OCI-LY7 (cell line): ENCODE measurements at regions not wholly inside any gene's neighbourhood (a gene's known extent, or its start where the extent isn't known, plus 50 kb on each side); places are given as distances from the start of the nearest gene placed in this dataset.

Experiments used
- BruUV-seq: library from RNA; stranded (reverse); fragments of 400-500 nt; replicated peaks from 2 replicates; lab custom pipeline; 2021; lab: Mats Ljungman, UMichigan
- CTCF ChIA-PET: fragments of 300-600 bp; sonication (Branson Sonifier 250); formaldehyde crosslinking; loops from one replicate; lab custom pipeline; 2022; ENCODE audit warnings: antibody characterized with exemption; ENCODE audit not compliant: unreplicated experiment; lab: Charles Lee
- POLR2A ChIA-PET: fragments of 300-600 bp; sonication (Branson Sonifier 250); formaldehyde crosslinking; loops from one replicate; lab custom pipeline; 2022; ENCODE audit warnings: antibody characterized with exemption; lab: Charles Lee
- DNase-seq: peaks from one replicate; pipeline ENCODE4 v3.0.0-alpha.2; 2015; ENCODE audit warnings: low spot score
- H2AFZ ChIP-seq: fragments of 200-600 bp; sonication (generic), shearing (Covaris generic); 2 replicates; pipeline ENCODE4 v1.6.1; 2014; ENCODE audit warnings: mild to moderate bottlenecking, antibody characterized with exemption, low read length, moderate library complexity
- H3K27ac ChIP-seq: fragments of 200-600 bp; sonication (generic); 2 replicates; pipeline ENCODE4 v1.5.1; 2014; ENCODE audit warnings: mixed run types, low read depth, mild to moderate bottlenecking, moderate library complexity, low read length, inconsistent platforms; ENCODE audit not compliant: poor library complexity, severe bottlenecking
- H3K36me3 ChIP-seq: fragments of 200-600 bp; sonication (generic); 2 replicates; pipeline ENCODE4 v1.6.1; 2014; ENCODE audit warnings: mild to moderate bottlenecking, antibody characterized with exemption, low read length, moderate library complexity, mixed read lengths; ENCODE audit not compliant: insufficient read depth
- H3K4me1 ChIP-seq: fragments of 200-600 bp; sonication (generic); 2 replicates; pipeline ENCODE4 v1.5.1; 2014; ENCODE audit warnings: mild to moderate bottlenecking, low read length; ENCODE audit not compliant: insufficient read depth, poor library complexity, severe bottlenecking
- H3K4me2 ChIP-seq: fragments of 200-600 bp; sonication (generic); 2 replicates; pipeline ENCODE4 v1.6.1; 2014; ENCODE audit warnings: mild to moderate bottlenecking, low read length
- H3K4me3 ChIP-seq: fragments of 200-600 bp; sonication (generic); 2 replicates; pipeline ENCODE4 v1.5.1; 2014; ENCODE audit warnings: mild to moderate bottlenecking, low read depth, low read length; ENCODE audit not compliant: poor library complexity, severe bottlenecking
- H3K79me2 ChIP-seq: fragments of 200-600 bp; sonication (generic); 2 replicates; pipeline ENCODE4 v1.6.1; 2016; ENCODE audit warnings: low read depth, mild to moderate bottlenecking, low read length, moderate library complexity, mixed read lengths; ENCODE audit not compliant: insufficient read depth
- H3K9me2 ChIP-seq: fragments of 200-600 bp; sonication (generic); 2 replicates; pipeline ENCODE4 v1.6.1; 2016; ENCODE audit warnings: mild to moderate bottlenecking, low read length, mixed read lengths; ENCODE audit not compliant: insufficient read depth
- H3K9me3 ChIP-seq: fragments of 200-600 bp; sonication (generic); 2 replicates; pipeline ENCODE4 v1.6.1; 2014; ENCODE audit warnings: mild to moderate bottlenecking, mixed run types, low read length, mixed read lengths
- H4K20me1 ChIP-seq: fragments of 200-600 bp; sonication (generic); 2 replicates; pipeline ENCODE4 v1.6.1; 2014; ENCODE audit warnings: mild to moderate bottlenecking, antibody characterized with exemption, low read length, moderate library complexity, mixed read lengths; ENCODE audit not compliant: insufficient read depth
- CTCF ChIP-seq: fragments of 200-600 bp; sonication (generic); conservative IDR thresholded peaks from 2 replicates; pipeline ENCODE4 v1.5.1; 2014; ENCODE audit warnings: mild to moderate bottlenecking, antibody characterized with exemption, low read length, moderate library complexity, mixed read lengths
- EZH2phosphoT487 ChIP-seq: fragments of 200-600 bp; sonication (generic); IDR thresholded peaks from 2 replicates; pipeline ENCODE4 v1.6.1; 2018; ENCODE audit warnings: low read depth, borderline replicate concordance, mild to moderate bottlenecking, mixed run types, antibody characterized with exemption, low read length, moderate library complexity, mixed read lengths
- intact Hi-C: fragments of 100-400 bp; cut with micrococcal nuclease; formaldehyde crosslinking; loops from one replicate; pipeline ENCODE4 v1.10.0; 2022; ENCODE audit not compliant: unreplicated experiment

DNA sequence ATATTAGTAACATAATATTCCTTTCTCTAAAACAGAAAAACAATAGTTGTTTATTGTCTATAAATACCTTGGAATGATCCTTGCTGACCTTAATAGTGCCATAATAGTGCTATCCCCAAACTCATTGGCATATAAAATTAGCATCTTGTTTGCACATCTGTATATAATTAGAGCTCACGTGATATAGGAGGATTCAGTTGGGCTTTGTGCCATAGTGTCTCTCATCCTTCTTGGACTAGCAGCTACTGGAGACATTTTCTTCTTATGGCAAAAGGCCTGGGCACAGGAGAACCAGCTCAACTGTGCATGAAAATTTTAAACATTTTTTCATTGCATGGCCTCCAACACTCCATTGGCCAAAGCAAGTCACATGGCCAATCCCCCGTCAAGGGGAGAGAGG is 342.5 kb downstream of the SPATA31D1 start:
- H3K9me2 ChIP-seq = no peaks in the 10 kb centered on the region
- no peak overlapping the region for H2AFZ ChIP-seq
- POLR2A ChIA-PET = interaction anchor here (1.3 kb wide), 1 partner anchor 21 kb away, joined by 3 read pairs; no protein-coding TSS in a partner anchor
- no peaks in the 10 kb centered on the region for H3K79me2 ChIP-seq
- no peak overlapping the region for H3K27ac ChIP-seq
- H3K4me1 ChIP-seq = no peaks in the 10 kb centered on the region
- intact Hi-C loops = no loop called here
- DNase-seq = no peak
- H4K20me1 ChIP-seq = no peaks in the 10 kb centered on the region
- no TSS peak for BruUV-seq
- no peaks in the 10 kb centered on the region for H3K36me3 ChIP-seq
- TF ChIP-seq EZH2phosphoT487 (no peak), CTCF (no peak)
- CTCF ChIA-PET = no interaction called here
- H3K9me3 ChIP-seq = no peaks in the 10 kb centered on the region
- H3K4me2 ChIP-seq = no peak overlapping the region
- no peak overlapping the region for H3K4me3 ChIP-seq

GRCh38 chr9:82332018-82332773 is 343.6 kb downstream of the SPATA31D1 start:
- no peak for DNase-seq
- peak overlapping the region; percentile 21; the same call in 1 of the 2 replicates for H2AFZ ChIP-seq
- H3K79me2 ChIP-seq = no peaks in the 10 kb centered on the region
- no peak overlapping the region for H3K27ac ChIP-seq
- CTCF ChIA-PET = no interaction called here
- POLR2A ChIA-PET = interaction anchor here (0.9 to 2.3 kb wide), 3 partner anchors 9 to 29 kb away, joined by 3 to 9 read pairs (median 3); no protein-coding TSS in a partner anchor
- BruUV-seq = no TSS peak
- H3K4me1 ChIP-seq = no peaks in the 10 kb centered on the region
- H3K36me3 ChIP-seq = no peaks in the 10 kb centered on the region
- intact Hi-C loops = no loop called here
- no peaks in the 10 kb centered on the region for H3K9me2 ChIP-seq
- no peak overlapping the region for H3K4me3 ChIP-seq
- no peak overlapping the region for H3K4me2 ChIP-seq
- TF ChIP-seq EZH2phosphoT487 = no peak
- no peak for TF ChIP-seq CTCF
- no peaks in the 10 kb centered on the region for H3K9me3 ChIP-seq
- no peaks in the 10 kb centered on the region for H4K20me1 ChIP-seq

DNA sequence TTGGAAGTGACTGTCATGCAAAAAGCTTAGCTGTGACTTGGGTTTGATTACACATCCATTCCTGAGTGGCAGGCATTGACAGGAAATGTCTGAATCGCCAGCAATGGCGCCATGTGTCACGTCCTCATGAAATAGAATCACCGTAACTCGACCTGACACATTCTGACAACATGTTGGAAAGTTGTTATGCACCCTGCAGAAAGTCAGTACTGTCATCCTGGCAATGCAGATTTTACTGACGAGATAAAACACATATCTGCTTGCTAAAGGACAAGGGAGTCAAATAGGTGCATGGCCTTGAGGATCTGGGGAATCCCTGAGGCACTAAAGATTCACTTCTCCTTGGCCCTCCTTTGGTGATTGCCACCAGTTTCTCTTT is 344.2 kb downstream of the SPATA31D1 start:
- no TSS peak for BruUV-seq
- Histone ChIP-seq H3K9me3 (no peaks in the 10 kb centered on the region), H3K27ac (no peak overlapping the region), H3K9me2 (no peaks in the 10 kb centered on the region), H3K79me2 (no peaks in the 10 kb centered on the region), H4K20me1 (no peaks in the 10 kb centered on the region), H3K4me1 (no peaks in the 10 kb centered on the region), H3K4me3 (no peak overlapping the region), H3K36me3 (no peaks in the 10 kb centered on the region), H3K4me2 (no peak overlapping the region), H2AFZ (peak overlapping the region; percentile 21; the same call in 1 of the 2 replicates)
- CTCF ChIA-PET = no interaction called here
- TF ChIP-seq CTCF (no peak), EZH2phosphoT487 (no peak)
- intact Hi-C loops = no loop called here
- POLR2A ChIA-PET = interaction anchor here (0.9 to 2.3 kb wide), 2 partner anchors 10 to 30 kb away, joined by 3 to 9 read pairs; no protein-coding TSS in a partner anchor
- no peak for DNase-seq
